ENCODE measurements at regions not wholly inside any gene's neighbourhood (a gene's known extent, or its start where the extent isn't known, plus 50 kb on each side); places are given as distances from the start of the nearest gene placed in this dataset.
"Not testable (repeated sequence)": the region's sequence is repeated elsewhere in the genome, so short reads cannot be mapped to it uniquely, and the experiment has no call there.

DNA sequence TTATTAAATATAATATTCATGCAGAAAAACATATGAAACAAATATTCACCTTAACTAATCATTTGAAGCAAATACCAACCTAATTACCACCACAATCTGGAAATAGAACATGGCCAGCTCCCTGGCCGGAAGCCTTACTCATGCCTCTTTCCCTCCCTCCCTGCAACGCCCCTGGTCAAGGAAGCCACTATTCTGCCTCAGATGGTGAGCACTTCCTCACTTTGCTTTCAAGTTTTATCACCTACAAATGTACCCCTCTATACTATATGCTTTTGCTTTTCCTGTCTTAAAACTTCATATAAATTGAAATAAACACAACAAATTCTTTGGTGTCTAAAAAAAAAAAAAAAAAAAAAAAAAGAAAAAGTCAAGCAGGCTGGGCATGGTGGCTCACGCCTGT, 221.2 kb downstream of the CASP12 start:
- not testable (repeated sequence) for H2AFZ ChIP-seq (ENCODE audit: low read depth, low read length); H3K27me3 ChIP-seq (ENCODE audit: control insufficient read depth in 1 of 2, insufficient read depth in 1 of 2, low read length in 2 of 2); H3K79me1 ChIP-seq (replicated peaks; ENCODE audit: low read length, poor library complexity, severe bottlenecking); H2BK15ac ChIP-seq (ENCODE audit: low read depth, poor library complexity, severe bottlenecking); H3K4ac ChIP-seq (ENCODE audit: low read depth in 1 of 2, low read length in 2 of 2); H3K36me3 ChIP-seq (ENCODE audit: control insufficient read depth in 1 of 2, insufficient read depth in 2 of 2, low read depth in 1 of 2, low read length in 2 of 2); H3K14ac ChIP-seq (ENCODE audit: low read length in 2 of 2); H2BK5ac ChIP-seq (ENCODE audit: low read depth, low read length, poor library complexity, severe bottlenecking); H3K4me1 ChIP-seq (ENCODE audit: control insufficient read depth, insufficient read depth, low read depth, low read length); H3K4me2 ChIP-seq (ENCODE audit: low read length, poor library complexity, severe bottlenecking); H3K18ac ChIP-seq (ENCODE audit: low read depth in 1 of 2, low read length in 2 of 2); H4K91ac ChIP-seq (ENCODE audit: low read length); H3K4me3 ChIP-seq (ENCODE audit: insufficient read depth in 1 of 2, low read depth in 1 of 2, low read length in 2 of 2); DNase-seq; H2BK120ac ChIP-seq (ENCODE audit: low read depth, low read length); H4K8ac ChIP-seq (ENCODE audit: low read length); H3K9ac ChIP-seq (ENCODE audit: low read length); H2BK12ac ChIP-seq (ENCODE audit: low read length in 2 of 2); H2AK5ac ChIP-seq (ENCODE audit: low read length, severe bottlenecking); H3K27ac ChIP-seq (ENCODE audit: low read length, poor library complexity, severe bottlenecking); H3K9me3 ChIP-seq (ENCODE audit: control insufficient read depth, low read length); H3K23ac ChIP-seq (ENCODE audit: low read length in 2 of 2)
- 95% methylated on average over 1 of the region's 3 CpGs for WGBS

DNA sequence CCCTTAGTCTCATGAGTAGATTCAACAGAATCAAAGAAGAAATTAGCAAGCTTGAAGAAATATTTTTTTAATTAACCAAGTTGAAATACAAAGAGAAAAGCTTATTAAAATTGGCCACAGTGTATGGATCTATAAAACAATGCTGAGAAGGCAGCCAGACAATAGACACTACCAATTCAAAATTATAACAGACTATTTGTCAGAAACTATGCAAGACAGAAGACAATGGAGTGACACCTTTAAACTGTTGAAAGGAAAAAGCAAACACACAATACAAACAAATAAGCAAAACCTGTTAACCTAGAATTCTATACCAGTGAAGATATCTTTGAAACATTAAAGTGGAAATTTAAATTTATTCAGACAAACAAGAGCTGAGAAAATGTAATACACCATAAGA, 225.4 kb downstream of the CASP12 start:
- Histone ChIP-seq H3K27ac (ENCODE audit: low read length, poor library complexity, severe bottlenecking) (no peak overlapping the region), H2AFZ (ENCODE audit: low read depth, low read length) (no peak overlapping the region), H2BK5ac (ENCODE audit: low read depth, low read length, poor library complexity, severe bottlenecking) (no peak overlapping the region), H3K79me1 (replicated peaks; ENCODE audit: low read length, poor library complexity, severe bottlenecking) (no peaks in the 10 kb centered on the region), H4K8ac (ENCODE audit: low read length) (no peak overlapping the region), H3K18ac (ENCODE audit: low read depth in 1 of 2, low read length in 2 of 2) (no peak overlapping the region), H3K9ac (ENCODE audit: low read length) (no peak overlapping the region), H2BK120ac (ENCODE audit: low read depth, low read length) (no peak overlapping the region), H3K27me3 (ENCODE audit: control insufficient read depth in 1 of 2, insufficient read depth in 1 of 2, low read length in 2 of 2) (no peaks in the 10 kb centered on the region), H2BK15ac (ENCODE audit: low read depth, poor library complexity, severe bottlenecking) (no peak overlapping the region), H3K36me3 (ENCODE audit: control insufficient read depth in 1 of 2, insufficient read depth in 2 of 2, low read depth in 1 of 2, low read length in 2 of 2) (no peaks in the 10 kb centered on the region), H2AK5ac (ENCODE audit: low read length, severe bottlenecking) (no peak overlapping the region), H3K23ac (ENCODE audit: low read length in 2 of 2) (no peak overlapping the region), H3K4me2 (ENCODE audit: low read length, poor library complexity, severe bottlenecking) (no peak overlapping the region), H3K4me3 (ENCODE audit: insufficient read depth in 1 of 2, low read depth in 1 of 2, low read length in 2 of 2) (no peak overlapping the region), H2BK12ac (ENCODE audit: low read length in 2 of 2) (no peak overlapping the region), H3K9me3 (ENCODE audit: control insufficient read depth, low read length) (no peaks in the 10 kb centered on the region), H3K4me1 (ENCODE audit: control insufficient read depth, insufficient read depth, low read depth, low read length) (no peaks in the 10 kb centered on the region), H3K14ac (ENCODE audit: low read length in 2 of 2) (no peak overlapping the region), H4K91ac (ENCODE audit: low read length) (no peak overlapping the region), H3K4ac (ENCODE audit: low read depth in 1 of 2, low read length in 2 of 2) (no peak overlapping the region)
- DNase-seq, result no peak

DNA sequence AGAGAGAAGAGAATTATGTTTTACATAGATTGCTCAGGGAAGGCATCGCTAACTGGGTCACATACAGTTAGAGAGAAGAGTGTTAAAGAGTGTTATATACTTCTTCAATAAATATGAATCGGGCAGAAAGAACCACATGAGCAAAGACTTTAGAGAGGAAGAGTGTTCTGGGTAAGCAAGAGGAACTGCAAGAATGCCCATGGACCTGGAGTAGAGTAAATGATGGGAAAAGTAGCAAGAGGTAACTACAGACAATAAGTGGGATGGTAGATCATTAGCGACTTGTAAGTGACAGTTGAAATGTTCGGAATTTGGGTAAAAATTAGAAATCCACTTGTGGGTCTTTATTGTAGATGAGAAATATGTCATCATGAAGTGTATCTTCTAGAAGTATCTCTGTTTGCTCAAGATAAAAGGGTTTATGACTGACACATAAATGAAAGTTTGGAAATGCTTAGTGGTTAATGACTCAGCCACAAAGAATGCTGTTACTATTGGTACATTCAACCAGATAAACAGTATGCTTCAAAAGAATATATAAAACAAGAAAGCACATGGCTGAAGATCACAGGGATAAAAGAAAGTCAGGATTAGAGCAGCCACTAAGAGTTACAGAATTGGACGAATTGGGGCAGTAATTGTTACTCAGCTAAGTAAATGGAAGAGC, 229.3 kb downstream of the CASP12 start:
- Histone ChIP-seq H3K4ac (ENCODE audit: low read depth in 1 of 2, low read length in 2 of 2) (no peak overlapping the region), H3K27me3 (ENCODE audit: control insufficient read depth in 1 of 2, insufficient read depth in 1 of 2, low read length in 2 of 2) (no peaks in the 10 kb centered on the region), H3K27ac (ENCODE audit: low read length, poor library complexity, severe bottlenecking) (peak overlapping the region; percentile 68), H2BK5ac (ENCODE audit: low read depth, low read length, poor library complexity, severe bottlenecking) (no peak overlapping the region), H3K23ac (ENCODE audit: low read length in 2 of 2) (no peak overlapping the region), H2AFZ (ENCODE audit: low read depth, low read length) (no peak overlapping the region), H2AK5ac (ENCODE audit: low read length, severe bottlenecking) (no peak overlapping the region), H2BK120ac (ENCODE audit: low read depth, low read length) (no peak overlapping the region), H4K8ac (ENCODE audit: low read length) (no peak overlapping the region), H3K36me3 (ENCODE audit: control insufficient read depth in 1 of 2, insufficient read depth in 2 of 2, low read depth in 1 of 2, low read length in 2 of 2) (no peaks in the 10 kb centered on the region), H3K9ac (ENCODE audit: low read length) (no peak overlapping the region), H2BK15ac (ENCODE audit: low read depth, poor library complexity, severe bottlenecking) (no peak overlapping the region), H4K91ac (ENCODE audit: low read length) (no peak overlapping the region), H3K4me1 (ENCODE audit: control insufficient read depth, insufficient read depth, low read depth, low read length) (no peaks in the 10 kb centered on the region), H3K4me3 (ENCODE audit: insufficient read depth in 1 of 2, low read depth in 1 of 2, low read length in 2 of 2) (no peak overlapping the region), H3K9me3 (ENCODE audit: control insufficient read depth, low read length) (no peaks in the 10 kb centered on the region), H3K79me1 (replicated peaks; ENCODE audit: low read length, poor library complexity, severe bottlenecking) (no peaks in the 10 kb centered on the region), H3K18ac (ENCODE audit: low read depth in 1 of 2, low read length in 2 of 2) (no peak overlapping the region), H3K4me2 (ENCODE audit: low read length, poor library complexity, severe bottlenecking) (no peak overlapping the region), H3K14ac (ENCODE audit: low read length in 2 of 2) (no peak overlapping the region), H2BK12ac (ENCODE audit: low read length in 2 of 2) (no peak overlapping the region)
- peak; percentile 90 for DNase-seq
- 47% methylated on average over 5 of the region's 5 CpGs for WGBS

DNA sequence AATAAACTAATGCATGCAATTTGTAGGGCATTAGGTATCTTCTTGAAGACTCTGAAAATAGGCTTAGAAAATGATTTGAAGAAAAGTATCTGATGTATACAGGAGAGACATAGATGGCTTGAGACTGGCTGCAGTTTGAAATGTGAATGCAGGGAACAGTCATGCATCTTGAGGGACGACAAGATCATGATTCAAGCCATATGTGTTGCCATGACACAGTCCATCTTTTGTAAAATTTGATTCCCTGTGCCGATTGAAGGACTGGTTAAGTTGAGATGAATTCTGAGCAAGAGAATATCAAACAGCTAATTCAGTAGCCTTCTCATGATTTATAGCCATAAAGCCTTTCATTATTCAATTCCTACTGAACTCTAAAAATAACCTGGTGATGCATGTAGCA, 231.6 kb downstream of the CASP12 start:
- Histone ChIP-seq H3K79me1 (replicated peaks; ENCODE audit: low read length, poor library complexity, severe bottlenecking) (no peaks in the 10 kb centered on the region), H2AFZ (ENCODE audit: low read depth, low read length) (no peak overlapping the region), H2BK120ac (ENCODE audit: low read depth, low read length) (no peak overlapping the region), H3K9ac (ENCODE audit: low read length) (no peak overlapping the region), H4K91ac (ENCODE audit: low read length) (no peak overlapping the region), H3K4me1 (ENCODE audit: control insufficient read depth, insufficient read depth, low read depth, low read length) (no peaks in the 10 kb centered on the region), H3K14ac (ENCODE audit: low read length in 2 of 2) (no peak overlapping the region), H2AK5ac (ENCODE audit: low read length, severe bottlenecking) (no peak overlapping the region), H3K9me3 (ENCODE audit: control insufficient read depth, low read length) (no peaks in the 10 kb centered on the region), H3K18ac (ENCODE audit: low read depth in 1 of 2, low read length in 2 of 2) (no peak overlapping the region), H4K8ac (ENCODE audit: low read length) (no peak overlapping the region), H3K23ac (ENCODE audit: low read length in 2 of 2) (no peak overlapping the region), H3K27me3 (ENCODE audit: control insufficient read depth in 1 of 2, insufficient read depth in 1 of 2, low read length in 2 of 2) (no peaks in the 10 kb centered on the region), H2BK15ac (ENCODE audit: low read depth, poor library complexity, severe bottlenecking) (no peak overlapping the region), H3K4me2 (ENCODE audit: low read length, poor library complexity, severe bottlenecking) (no peak overlapping the region), H3K36me3 (ENCODE audit: control insufficient read depth in 1 of 2, insufficient read depth in 2 of 2, low read depth in 1 of 2, low read length in 2 of 2) (no peaks in the 10 kb centered on the region), H2BK12ac (ENCODE audit: low read length in 2 of 2) (peak overlapping the region in 1 of 2 experiments; percentile 21), H3K27ac (ENCODE audit: low read length, poor library complexity, severe bottlenecking) (no peak overlapping the region), H2BK5ac (ENCODE audit: low read depth, low read length, poor library complexity, severe bottlenecking) (no peak overlapping the region), H3K4me3 (ENCODE audit: insufficient read depth in 1 of 2, low read depth in 1 of 2, low read length in 2 of 2) (no peak overlapping the region), H3K4ac (ENCODE audit: low read depth in 1 of 2, low read length in 2 of 2) (no peak overlapping the region)
- no peak for DNase-seq
- 80% methylated on average over 1 of the region's 2 CpGs for WGBS
